Fibroblast of mammary gland (primary cell): ENCODE measurements at regions not wholly inside any gene's neighbourhood (a gene's known extent, or its start where the extent isn't known, plus 50 kb on each side); places are given as distances from the start of the nearest gene placed in this dataset.

Experiments used
- DNase-seq: peaks from one replicate; pipeline ENCODE4 v3.0.0-alpha.2; 2010; ENCODE audit warnings: low read depth
- H3K4me3 ChIP-seq: 2 replicates; pipeline ENCODE4 v1.5.1; 2011; ENCODE audit warnings: low read depth, mild to moderate bottlenecking, low read length, moderate library complexity; ENCODE audit not compliant: control insufficient read depth
- CTCF ChIP-seq: conservative IDR thresholded peaks from 2 replicates; pipeline ENCODE4 v1.5.1; 2011; ENCODE audit warnings: low read depth, low read length, inconsistent platforms; ENCODE audit not compliant: control insufficient read depth, insufficient read depth

GRCh38 chr9:116066221-116066620, 87.4 kb upstream of the PAPPA start:
- peak; percentile 38 for DNase-seq
- TF ChIP-seq CTCF, result no peak
- no peak overlapping the region for H3K4me3 ChIP-seq

DNA sequence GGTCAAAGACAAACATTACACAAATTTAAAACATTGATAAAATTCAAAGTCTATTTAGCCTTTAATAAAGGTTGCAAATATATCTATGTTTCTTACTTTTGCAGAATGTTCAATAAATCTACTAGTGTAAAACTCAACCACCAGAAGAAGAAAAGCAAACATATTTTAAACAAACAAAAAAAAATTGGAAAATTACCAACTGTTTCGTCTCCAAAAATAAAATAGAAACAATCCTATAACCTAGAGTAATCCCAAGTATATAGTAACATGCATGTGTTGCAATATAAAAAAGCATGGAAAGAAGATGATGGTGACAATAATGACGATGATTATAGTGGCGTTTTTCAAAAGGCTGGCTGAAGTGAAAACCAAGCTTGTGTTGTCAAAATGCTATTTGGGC, 86.0 kb upstream of the PAPPA start:
- DNase-seq, result no peak
- H3K4me3 ChIP-seq, result no peak overlapping the region
- no peak for TF ChIP-seq CTCF

GRCh38 chr9:116070256-116070914, 83.2 kb upstream of the PAPPA start:
- no peak for TF ChIP-seq CTCF
- H3K4me3 ChIP-seq, result no peak overlapping the region
- peak; percentile 43 for DNase-seq

- TF ChIP-seq CTCF, result no peak
- no peak for DNase-seq
- no peak overlapping the region for H3K4me3 ChIP-seq
Measured at GRCh38 chr9:116072046-116072445, 81.5 kb upstream of the PAPPA start.

DNA sequence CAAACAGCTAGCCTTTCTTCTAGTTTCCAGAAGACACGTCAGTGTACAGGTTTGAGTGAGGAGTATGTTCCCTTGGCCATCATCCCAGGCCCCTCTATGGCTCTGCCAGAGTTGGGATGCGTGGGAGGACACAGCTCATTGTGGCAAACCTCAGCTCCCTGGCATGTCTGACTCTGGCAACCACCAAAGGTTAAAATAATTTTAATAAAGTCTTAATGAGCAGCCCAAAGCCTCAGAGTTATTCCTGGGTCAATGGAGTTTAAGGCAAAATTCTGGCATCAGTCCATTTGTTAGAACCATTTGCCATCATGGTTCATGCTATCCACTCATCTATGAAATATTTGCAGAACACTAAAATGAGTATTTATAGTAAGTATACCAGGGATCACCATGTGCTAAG, 79.8 kb upstream of the PAPPA start:
- TF ChIP-seq CTCF, result no peak
- peak; percentile 98 for DNase-seq
- no peak overlapping the region for H3K4me3 ChIP-seq

- no peak for TF ChIP-seq CTCF
- no peak overlapping the region for H3K4me3 ChIP-seq
- peak; percentile 91 for DNase-seq
Measured at GRCh38 chr9:116074658-116075057, 78.9 kb upstream of the PAPPA start.

DNA sequence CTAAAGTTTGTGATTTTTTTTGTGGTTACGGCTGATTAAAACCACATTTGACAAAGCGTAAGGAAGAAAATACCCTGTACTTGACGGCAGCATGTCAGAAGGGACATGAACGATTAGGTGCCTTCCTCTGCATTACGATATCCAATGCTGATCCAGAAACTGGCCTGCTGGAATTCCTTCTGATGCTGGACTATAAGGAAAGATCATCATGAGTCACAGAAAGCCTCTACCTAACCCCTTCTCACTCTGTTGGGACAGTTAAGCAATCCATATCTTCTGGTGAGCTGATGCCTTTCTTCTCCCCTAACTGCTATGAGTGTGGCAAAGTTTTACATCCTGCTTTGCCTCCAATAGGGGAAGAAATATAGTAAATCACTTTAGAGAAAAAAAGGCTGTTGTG, 78.4 kb upstream of the PAPPA start:
- peak; percentile 99 for DNase-seq
- H3K4me3 ChIP-seq, result no peak overlapping the region
- no peak for TF ChIP-seq CTCF
